WERI-Rb-1 (cell line): ENCODE measurements at regions not wholly inside any gene's neighbourhood (a gene's known extent, or its start where the extent isn't known, plus 50 kb on each side); places are given as distances from the start of the nearest gene placed in this dataset.

Source experiments
- DNase-seq: peaks from one replicate; pipeline ENCODE4 v3.0.0-alpha.2; 2020
- H3K27ac ChIP-seq: fragments of 250-450 bp; sonication (Bioruptor Pico); 2 replicates; pipeline ENCODE4 v1.5.1; 2020; ENCODE audit warnings: mild to moderate bottlenecking, moderate library complexity
- H3K27me3 ChIP-seq: fragments of 250-450 bp; sonication (Bioruptor Pico); 2 replicates; pipeline ENCODE4 v1.5.1; 2021; ENCODE audit warnings: mild to moderate bottlenecking, low read depth, moderate library complexity; ENCODE audit not compliant: insufficient read depth, severe bottlenecking
- H3K36me3 ChIP-seq: fragments of 250-450 bp; sonication (Bioruptor Pico); 2 replicates; pipeline ENCODE4 v1.5.1; 2020; ENCODE audit warnings: mild to moderate bottlenecking, moderate library complexity
- H3K4me3 ChIP-seq: 2 replicates; pipeline ENCODE4 v1.5.1; 2011; ENCODE audit warnings: low read depth, mild to moderate bottlenecking, control low read depth, low read length
- H3K9me3 ChIP-seq: fragments of 250-450 bp; sonication (Bioruptor Pico); 2 replicates; pipeline ENCODE4 v1.5.1; 2021; ENCODE audit warnings: mild to moderate bottlenecking, moderate library complexity; ENCODE audit not compliant: severe bottlenecking
- TF ChIP-seq, protein P1 (sequence below): IDR thresholded peaks from 2 replicates; pipeline ENCODE4 v1.5.1; 2011; ENCODE audit warnings: low read depth, mild to moderate bottlenecking, control low read depth, inconsistent platforms, low read length

DNA sequence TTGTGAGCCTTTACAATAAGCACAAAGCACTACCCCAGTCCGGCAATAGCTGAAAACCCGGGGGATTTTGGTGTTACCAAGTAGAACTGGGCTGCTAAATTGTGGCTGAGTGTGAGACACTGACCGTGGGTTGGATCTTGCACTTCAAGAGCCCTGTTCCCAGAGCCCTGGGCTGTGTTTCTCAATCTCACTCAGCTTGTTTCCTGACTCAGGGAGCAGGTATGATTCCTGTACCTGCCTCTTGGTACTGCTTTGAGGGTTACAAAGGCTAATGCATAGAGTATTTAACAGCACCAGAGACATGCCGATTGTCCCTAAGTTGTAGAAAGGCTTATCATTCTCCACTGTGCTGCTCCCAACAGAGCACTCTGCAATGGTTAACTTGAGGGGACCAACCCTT is 134.6 kb downstream of the TEX36 start:
- Histone ChIP-seq H3K36me3 (no peaks in the 10 kb centered on the region), H3K27me3 (peaks cover 52% of the 10 kb centered on the region), H3K4me3 (no peak overlapping the region), H3K27ac (no peak overlapping the region), H3K9me3 (no peaks in the 10 kb centered on the region)
- no peak for DNase-seq
- TF ChIP-seq, protein P1, sequence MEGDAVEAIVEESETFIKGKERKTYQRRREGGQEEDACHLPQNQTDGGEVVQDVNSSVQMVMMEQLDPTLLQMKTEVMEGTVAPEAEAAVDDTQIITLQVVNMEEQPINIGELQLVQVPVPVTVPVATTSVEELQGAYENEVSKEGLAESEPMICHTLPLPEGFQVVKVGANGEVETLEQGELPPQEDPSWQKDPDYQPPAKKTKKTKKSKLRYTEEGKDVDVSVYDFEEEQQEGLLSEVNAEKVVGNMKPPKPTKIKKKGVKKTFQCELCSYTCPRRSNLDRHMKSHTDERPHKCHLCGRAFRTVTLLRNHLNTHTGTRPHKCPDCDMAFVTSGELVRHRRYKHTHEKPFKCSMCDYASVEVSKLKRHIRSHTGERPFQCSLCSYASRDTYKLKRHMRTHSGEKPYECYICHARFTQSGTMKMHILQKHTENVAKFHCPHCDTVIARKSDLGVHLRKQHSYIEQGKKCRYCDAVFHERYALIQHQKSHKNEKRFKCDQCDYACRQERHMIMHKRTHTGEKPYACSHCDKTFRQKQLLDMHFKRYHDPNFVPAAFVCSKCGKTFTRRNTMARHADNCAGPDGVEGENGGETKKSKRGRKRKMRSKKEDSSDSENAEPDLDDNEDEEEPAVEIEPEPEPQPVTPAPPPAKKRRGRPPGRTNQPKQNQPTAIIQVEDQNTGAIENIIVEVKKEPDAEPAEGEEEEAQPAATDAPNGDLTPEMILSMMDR = no peak

DNA sequence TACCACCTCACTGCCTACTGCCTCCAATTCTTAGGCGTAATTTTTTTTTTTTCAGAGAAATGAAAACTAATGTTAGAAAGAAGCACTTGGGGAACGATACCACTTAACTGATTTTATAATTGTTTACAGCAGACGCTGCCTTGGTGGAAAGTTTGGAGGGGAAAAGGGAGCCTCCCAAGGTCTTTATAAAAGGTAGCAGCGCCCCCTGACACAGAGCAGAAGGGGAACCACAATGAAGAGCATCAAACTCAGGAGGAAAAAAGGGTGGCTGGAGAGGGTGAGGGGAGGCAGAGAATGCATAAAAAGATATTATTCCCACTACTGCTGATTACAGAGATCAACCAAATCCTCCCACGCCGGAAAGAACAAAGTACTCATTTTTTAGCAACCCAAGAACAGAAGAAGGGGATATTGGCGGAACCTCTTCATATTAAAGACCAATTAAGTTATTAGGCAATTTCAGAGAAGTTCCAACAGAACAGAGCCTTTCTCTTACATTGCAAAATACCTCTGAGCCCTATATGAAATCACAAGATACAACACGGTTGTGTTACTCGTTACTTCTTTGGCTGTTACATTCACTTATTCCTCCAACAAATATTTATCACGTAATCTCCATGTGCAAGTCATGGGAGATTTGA is 135.8 kb downstream of the TEX36 start:
- H3K9me3 ChIP-seq = no peaks in the 10 kb centered on the region
- H3K4me3 ChIP-seq = no peak overlapping the region
- TF ChIP-seq, protein P1 = no peak
- DNase-seq = no peak
- peaks cover 62% of the 10 kb centered on the region for H3K27me3 ChIP-seq
- H3K36me3 ChIP-seq = no peaks in the 10 kb centered on the region
- no peak overlapping the region for H3K27ac ChIP-seq

DNA sequence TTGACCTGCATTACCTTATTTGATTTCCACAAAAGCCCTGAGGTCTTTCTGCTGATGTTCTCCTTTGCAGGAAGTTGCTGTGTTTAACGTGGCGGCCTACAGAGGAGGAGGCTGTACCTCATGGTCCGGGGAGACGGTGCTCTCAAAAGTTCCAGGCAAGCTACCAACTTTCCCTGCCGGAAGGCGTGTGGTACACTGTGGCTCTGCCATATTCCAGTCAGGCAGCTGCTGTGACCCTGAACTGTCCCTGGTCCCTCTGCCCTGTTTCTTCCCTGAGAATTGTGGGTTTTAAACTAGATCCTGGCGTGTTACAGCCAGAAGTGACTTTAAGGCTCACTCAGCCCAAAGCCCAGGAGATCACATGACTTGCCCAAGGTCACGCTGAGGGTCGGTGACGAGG is 139.2 kb downstream of the TEX36 start:
- TF ChIP-seq, protein P1 = no peak
- Histone ChIP-seq H3K27me3 (peaks cover 71% of the 10 kb centered on the region), H3K4me3 (no peak overlapping the region), H3K36me3 (no peaks in the 10 kb centered on the region), H3K27ac (no peak overlapping the region), H3K9me3 (no peaks in the 10 kb centered on the region)
- no peak for DNase-seq

DNA sequence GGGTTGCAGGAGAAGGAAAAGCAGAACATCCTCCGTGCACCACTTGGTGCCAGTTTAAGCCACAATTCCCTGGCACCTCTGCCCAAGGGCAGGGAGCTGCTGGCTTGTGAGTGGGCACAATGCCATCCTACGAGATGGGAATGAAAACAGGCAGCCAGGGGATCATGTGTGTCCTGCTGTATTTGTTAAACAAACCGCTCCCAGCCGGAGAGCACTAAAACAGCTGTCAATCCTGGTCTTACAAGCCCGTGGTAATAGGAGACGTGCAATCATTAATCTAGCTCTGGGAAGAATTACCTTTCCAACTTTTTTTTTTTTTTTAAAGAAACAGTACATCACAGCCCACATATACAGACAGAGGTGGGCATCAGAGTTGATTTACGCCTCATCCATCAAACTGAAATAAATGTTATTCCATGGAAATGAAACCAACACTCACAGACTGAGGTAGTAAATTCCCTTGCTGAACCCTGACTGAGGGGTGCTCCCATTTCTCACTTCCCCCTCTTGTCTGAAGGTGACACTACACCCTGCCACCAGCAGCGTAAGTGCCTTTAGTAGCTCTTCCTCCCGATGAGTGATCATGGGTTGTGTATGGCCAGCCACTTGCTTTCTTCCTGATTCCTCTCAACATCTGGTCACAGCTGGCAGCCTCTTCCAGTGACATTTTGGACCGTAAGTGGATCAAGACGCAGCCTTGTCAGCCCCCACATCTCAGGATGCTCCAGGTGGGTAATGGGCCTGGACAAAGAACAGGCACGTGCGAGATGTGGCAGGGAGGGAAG is 143.8 kb downstream of the TEX36 start:
- no peak for DNase-seq
- H3K27me3 ChIP-seq = peaks cover 70% of the 10 kb centered on the region
- H3K27ac ChIP-seq = no peak overlapping the region
- H3K4me3 ChIP-seq = no peak overlapping the region
- TF ChIP-seq, protein P1 = no peak
- H3K36me3 ChIP-seq = no peaks in the 10 kb centered on the region
- H3K9me3 ChIP-seq = no peaks in the 10 kb centered on the region

DNA sequence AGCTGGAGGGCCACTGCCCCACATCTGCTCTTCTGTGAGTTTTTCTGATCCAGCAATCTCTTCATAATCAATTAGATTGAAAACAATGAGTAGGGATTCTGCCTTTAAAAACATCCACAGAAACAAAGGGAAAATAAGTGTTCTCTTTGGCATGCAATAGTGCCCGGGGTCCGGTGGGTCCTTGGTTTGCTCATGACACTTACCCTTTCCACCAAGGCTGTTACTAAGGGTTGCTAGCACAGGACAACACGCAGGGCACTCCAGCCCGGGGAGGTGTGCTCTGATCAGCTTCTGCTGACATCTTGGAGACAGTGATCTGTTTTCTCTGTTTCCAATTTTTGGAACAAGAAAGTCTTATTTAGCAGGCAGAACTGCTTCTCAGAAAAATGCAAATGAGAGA is 146.7 kb downstream of the TEX36 start:
- Histone ChIP-seq H3K9me3 (no peaks in the 10 kb centered on the region), H3K27me3 (peaks cover 67% of the 10 kb centered on the region), H3K4me3 (no peak overlapping the region), H3K27ac (no peak overlapping the region), H3K36me3 (no peaks in the 10 kb centered on the region)
- TF ChIP-seq, protein P1 = no peak
- no peak for DNase-seq
